K562 (cell line): ENCODE measurements at regions not wholly inside any gene's neighbourhood (a gene's known extent, or its start where the extent isn't known, plus 50 kb on each side); places are given as distances from the start of the nearest gene placed in this dataset.

Experiments used
- ATAC-seq: fragments of 200-7000 bp; cut with Tn5 transposase; 3 replicates; pipeline ENCODE4 v1.9.1; 2020; ENCODE audit warnings: moderate library complexity
- BruUV-seq: library from RNA; stranded (reverse); fragments of 400-500 nt; replicated peaks from 2 replicates; lab custom pipeline; 2021; lab: Mats Ljungman, UMichigan
- CTCF ChIA-PET: fragments of 300-600 bp; formaldehyde crosslinking; extraction: SDS; loops from one replicate; lab custom pipeline; 2021; ENCODE audit warnings: low intra/inter-chr PET ratio; lab: Yijun Ruan, JAX
- POLR2A ChIA-PET: fragments of 300-600, 350-650 bp; sonication (Branson Sonifier 250); formaldehyde crosslinking; extraction: SDS; loops from one replicate; lab custom pipeline; 2021; ENCODE audit warnings: antibody characterized with exemption, inconsistent platforms; lab: Yijun Ruan, JAX
- DNase-seq, 4 experiments: peaks; one replicate each; pipeline versions ENCODE4 v3.0.0 to v3.0.0-alpha.2; 2011 to 2018; ENCODE audit warnings: low spot score in 3 of 4, mixed read lengths in 3 of 4; ENCODE audit errors: extremely low read depth in 1 of 4
- FAIRE-seq: peaks from 2 replicates; lab custom pipeline; 2011; peaks lifted over from hg19 to GRCh38; lab: Jason Lieb, UNC
- H2AFZ ChIP-seq: 2 replicates; pipeline ENCODE4 v1.6.0; 2011; ENCODE audit warnings: low read depth, low read length, control low read depth, inconsistent platforms
- H3K27ac ChIP-seq: fragments of 200-600 bp; 3 replicates; pipeline ENCODE4 v1.8.0; 2011; ENCODE audit warnings: low read depth, mild to moderate bottlenecking, control low read depth, inconsistent platforms, low read length, moderate library complexity, mixed read lengths; ENCODE audit errors: extremely low read depth
- H3K27me3 ChIP-seq, 2 experiments: fragments of 300-600 bp in 1 of 2; 2 replicates in 1 of 2; 3 replicates in 1 of 2; pipeline versions ENCODE4 v1.6.0 to v1.8.0; 2011; ENCODE audit warnings: inconsistent platforms in 2 of 2, low read length in 2 of 2, mild to moderate bottlenecking in 1 of 2, mixed read lengths in 1 of 2, moderate library complexity in 1 of 2; ENCODE audit not compliant: control insufficient read depth in 2 of 2, insufficient read depth in 2 of 2
- H3K36me3 ChIP-seq: fragments of 300-600 bp; 3 replicates; pipeline ENCODE4 v1.8.0; 2011; ENCODE audit warnings: mild to moderate bottlenecking, low read length, inconsistent platforms; ENCODE audit not compliant: control insufficient read depth, insufficient read depth
- H3K4me1 ChIP-seq, 2 experiments: fragments of 200-600 bp in 1 of 2; replicated peaks in 1 of 2; 2 replicates in 1 of 2; 3 replicates in 1 of 2; pipeline versions ENCODE4 v1.5.1 to v1.8.0; 2011; ENCODE audit warnings: inconsistent platforms in 2 of 2, low read length in 2 of 2, mild to moderate bottlenecking in 1 of 2, mixed read lengths in 1 of 2, moderate library complexity in 1 of 2; ENCODE audit not compliant: control insufficient read depth in 2 of 2, insufficient read depth in 2 of 2
- H3K4me2 ChIP-seq: 2 replicates; pipeline ENCODE4 v1.6.1; 2011; ENCODE audit warnings: low read length, control low read depth, inconsistent platforms, mixed read lengths; ENCODE audit not compliant: insufficient read depth
- H3K4me3 ChIP-seq: fragments of 200-600 bp; sonication (generic), shearing (Covaris generic); 2 replicates; pipeline ENCODE4 v1.5.1; 2016; ENCODE audit warnings: control low read depth, inconsistent platforms
- H3K79me2 ChIP-seq: fragments of 200-600 bp; 3 replicates; pipeline ENCODE4 v1.8.0; 2011; ENCODE audit warnings: low read length, inconsistent platforms; ENCODE audit not compliant: control insufficient read depth, insufficient read depth
- H3K9ac ChIP-seq, 2 experiments: 2 replicates each; pipeline versions ENCODE4 v1.6.0 to v1.6.1; 2011; ENCODE audit warnings: low read depth in 2 of 2, low read length in 2 of 2, control low read depth in 1 of 2, inconsistent platforms in 1 of 2, mild to moderate bottlenecking in 1 of 2, mixed read lengths in 1 of 2; ENCODE audit not compliant: insufficient read depth in 1 of 2
- H3K9me1 ChIP-seq: one replicate; pipeline ENCODE4 v1.6.0; 2011; ENCODE audit warnings: inconsistent platforms, mild to moderate bottlenecking, low read length, moderate library complexity; ENCODE audit not compliant: control insufficient read depth, insufficient read depth
- H3K9me3 ChIP-seq: replicated peaks from 2 replicates; pipeline ENCODE4 v1.5.1; 2011; ENCODE audit warnings: low read depth, low read length, inconsistent platforms; ENCODE audit not compliant: control insufficient read depth, insufficient read depth
- H4K20me1 ChIP-seq: replicated peaks from 2 replicates; pipeline ENCODE4 v1.6.1; 2011; ENCODE audit warnings: low read length, inconsistent platforms, mixed read lengths; ENCODE audit not compliant: control insufficient read depth, insufficient read depth
- ATF2 ChIP-seq: sonication (generic); formaldehyde crosslinking; IDR thresholded peaks from 2 replicates; pipeline ENCODE4 v1.8.1; 2022; ENCODE audit warnings: missing genetic modification reagents
- DEAF1 ChIP-seq: fragments of 450-650 bp; formaldehyde crosslinking; IDR thresholded peaks from 2 replicates; pipeline ENCODE4 v1.4.0; 2020; ENCODE audit warnings: mild to moderate bottlenecking, moderate library complexity
- DLX4 ChIP-seq: fragments of 250-450 bp; sonication (Bioruptor Pico); IDR thresholded peaks from 2 replicates; pipeline ENCODE4 v1.6.1; 2021; ENCODE audit warnings: mild to moderate bottlenecking
- ETV5 ChIP-seq: sonication (generic); formaldehyde crosslinking; IDR thresholded peaks from 2 replicates; pipeline ENCODE4 v1.4.0; 2020; ENCODE audit warnings: low read depth, mild to moderate bottlenecking, missing genetic modification reagents
- HMG20A ChIP-seq: fragments of 450-650 bp; formaldehyde crosslinking; conservative IDR thresholded peaks from 2 replicates; pipeline ENCODE4 v1.4.0; 2020; ENCODE audit warnings: mild to moderate bottlenecking, mixed read lengths
- HNRNPH1 ChIP-seq: fragments of 200-400 bp; formaldehyde crosslinking; optimal IDR thresholded peaks from 2 replicates; pipeline ENCODE3; 2017; ENCODE audit warnings: low read depth, mild to moderate bottlenecking, low read length, moderate library complexity
- L3MBTL2 ChIP-seq: fragments of 450-650 bp; IDR thresholded peaks from 2 replicates; pipeline ENCODE4 v1.6.1; 2016; ENCODE audit warnings: mild to moderate bottlenecking, moderate library complexity
- MTA2 ChIP-seq: fragments of 450-650 bp; IDR thresholded peaks from 2 replicates; pipeline ENCODE4 v1.6.1; 2016; ENCODE audit warnings: low read depth
- MXD1 ChIP-seq: fragments of 250-450 bp; sonication (Bioruptor Pico); IDR thresholded peaks from 2 replicates; pipeline ENCODE4 v1.8.0; 2021; ENCODE audit warnings: borderline replicate concordance, mild to moderate bottlenecking, moderate library complexity; ENCODE audit not compliant: poor library complexity, severe bottlenecking
- POLR2H ChIP-seq: IDR thresholded peaks from 2 replicates; pipeline ENCODE4 v1.6.1; 2016; ENCODE audit warnings: missing genetic modification characterization, low read depth, mild to moderate bottlenecking, control low read depth, missing compliant biosample characterization, moderate library complexity
- PTBP1 ChIP-seq: fragments of 200-400 bp; formaldehyde crosslinking; IDR thresholded peaks from 2 replicates; pipeline ENCODE4 v1.6.1; 2017; ENCODE audit warnings: low read depth, low read length
- SMARCE1 ChIP-seq: fragments of 450-650 bp; IDR thresholded peaks from 2 replicates; pipeline ENCODE4 v1.7.1; 2016; ENCODE audit warnings: mild to moderate bottlenecking
- SNAPC5 ChIP-seq: fragments of 250-450 bp; sonication (Bioruptor Pico); IDR thresholded peaks from 2 replicates; pipeline ENCODE4 v1.8.0; 2021; ENCODE audit warnings: moderate library complexity, mild to moderate bottlenecking, inconsistent platforms
- TEAD1 ChIP-seq, 2 experiments: fragments of 450-650 bp in 1 of 2; sonication (generic) in 1 of 2; formaldehyde crosslinking; IDR thresholded peaks; 2 replicates each; pipeline versions ENCODE4 v1.4.0 to v1.8.0; 2020 to 2022; ENCODE audit warnings: mild to moderate bottlenecking in 2 of 2, missing genetic modification reagents in 1 of 2
- THAP7 ChIP-seq: fragments of 250-450 bp; sonication (Bioruptor Pico); IDR thresholded peaks from 2 replicates; pipeline ENCODE4 v1.5.0; 2021
- TOE1 ChIP-seq, 2 experiments: fragments of 450-650 bp in 1 of 2; sonication (generic) in 1 of 2; formaldehyde crosslinking in 1 of 2; IDR thresholded peaks; 2 replicates each; pipeline versions ENCODE4 v1.7.1 to v1.8.0; 2016 to 2022; ENCODE audit warnings: borderline replicate concordance in 2 of 2, mild to moderate bottlenecking in 2 of 2, antibody characterized with exemption in 1 of 2, inconsistent platforms in 1 of 2, low read depth in 1 of 2, missing genetic modification reagents in 1 of 2, moderate library complexity in 1 of 2
- ZBED1 ChIP-seq: IDR thresholded peaks from 2 replicates; pipeline ENCODE4 v1.6.1; 2014
- ZNF707 ChIP-seq: fragments of 250-450 bp; sonication (Bioruptor Pico); conservative IDR thresholded peaks from 2 replicates; pipeline ENCODE4 v1.8.0; 2022; ENCODE audit warnings: inconsistent platforms, mild to moderate bottlenecking, moderate library complexity
- WGBS: fragments of 100-300 bp; shearing (Covaris generic); methylation state at CpG from one replicate; pipeline ENCODE4 v1.1.6; 2016; ENCODE audit warnings: low coverage, mixed read lengths; ENCODE audit not compliant: insufficient coverage; ENCODE audit errors: missing lambda C conversion rate; 5-methylcytosine and 5-hydroxymethylcytosine counted together
- in situ Hi-C: fragments of 300-500 bp; cut with MboI; formaldehyde crosslinking; loops from 4 replicates; pipeline ENCODE4 v1.15.0; 2018; ENCODE audit warnings: inconsistent platforms, mixed read lengths
- intact Hi-C: fragments of 100-400 bp; cut with micrococcal nuclease; formaldehyde crosslinking; loops from 2 replicates; pipeline ENCODE4 v1.14.2; 2022

- WGBS: 0% methylated on average over 6 of the region's 9 CpGs
- no peak overlapping the region for H2AFZ ChIP-seq
- no peaks in the 10 kb centered on the region for H4K20me1 ChIP-seq
- H3K9me3 ChIP-seq: no peaks in the 10 kb centered on the region
- CTCF ChIA-PET: no interaction called here
- in situ Hi-C loops: no loop called here
- no peak overlapping the region for H3K4me3 ChIP-seq
- peaks cover 5 to 56% of the 10 kb centered on the region in 2 experiments; a peak in 3 of 5 replicates for H3K27me3 ChIP-seq
- intact Hi-C loops: no loop called here
- H3K27ac ChIP-seq: no peak overlapping the region
- POLR2A ChIA-PET: no interaction called here
- no peak for ATAC-seq
- no peak overlapping the region for H3K9ac ChIP-seq
- no peak for FAIRE-seq
- no peak overlapping the region for H3K4me2 ChIP-seq
- BruUV-seq: no TSS peak
- H3K79me2 ChIP-seq: no peaks in the 10 kb centered on the region
- no peak for TF ChIP-seq HMG20A (CRISPR knock-in tag)
- TF ChIP-seq DEAF1 (CRISPR knock-in tag): no peak
- no peak for TF ChIP-seq SMARCE1
- TF ChIP-seq ATF2 (CRISPR knock-in tag): no peak
- no peak for TF ChIP-seq MTA2
- no peak for TF ChIP-seq TOE1 (IDR thresholded peaks at IDR 0.05; ENCODE audit: borderline replicate concordance)
- no peak for TF ChIP-seq TOE1 (CRISPR knock-in tag; IDR thresholded peaks at IDR 0.05; ENCODE audit: borderline replicate concordance, low read depth)
- TF ChIP-seq TEAD1 (CRISPR knock-in tag; IDR thresholded peaks at IDR 0.05): no peak
- no peak for TF ChIP-seq ZBED1
- TF ChIP-seq HNRNPH1: no peak
- no peak for TF ChIP-seq L3MBTL2
- no peak for TF ChIP-seq THAP7
- no peak for TF ChIP-seq DLX4 (CRISPR knock-in tag)
- no peak for TF ChIP-seq MXD1 (CRISPR knock-in tag)
- TF ChIP-seq PTBP1: no peak
- TF ChIP-seq ZNF707 (CRISPR knock-in tag): no peak
- no peak for TF ChIP-seq ETV5 (CRISPR knock-in tag)
- TF ChIP-seq SNAPC5 (CRISPR knock-in tag): no peak
- TF ChIP-seq POLR2H (tag): no peak
- no peaks in the 10 kb centered on the region for H3K4me1 ChIP-seq
- DNase-seq: no peak
- no peaks in the 10 kb centered on the region for H3K9me1 ChIP-seq
- H3K36me3 ChIP-seq: no peaks in the 10 kb centered on the region
Measured at GRCh38 chr18:78721981-78722380, 257.6 kb upstream of the SALL3 start.
